GM12878 (cell line): ENCODE measurements at regions not wholly inside any gene's neighbourhood (a gene's known extent, or its start where the extent isn't known, plus 50 kb on each side); places are given as distances from the start of the nearest gene placed in this dataset.

Experiments
- ATAC-seq: fragments of 200-7000 bp; cut with Tn5 transposase; 3 replicates; pipeline ENCODE4 v1.9.1; 2020; ENCODE audit warnings: mild to moderate bottlenecking, moderate library complexity
- BruUV-seq: library from RNA; stranded (reverse); fragments of 400-500 nt; replicated peaks from 2 replicates; lab custom pipeline; 2021; lab: Mats Ljungman, UMichigan
- CTCF ChIA-PET: fragments of 300-600 bp; sonication (Branson Sonifier 250); formaldehyde crosslinking; extraction: SDS; loops from one replicate; lab custom pipeline; 2021; ENCODE audit warnings: inconsistent platforms; lab: Yijun Ruan, JAX
- POLR2A ChIA-PET: fragments of 350-600 bp; formaldehyde crosslinking; extraction: SDS; loops from one replicate; lab custom pipeline; 2021; ENCODE audit warnings: inconsistent platforms; lab: Charles Lee
- RAD21 ChIA-PET: fragments of 300-600 bp; sonication (Branson Sonifier 250); formaldehyde crosslinking; loops from one replicate; lab custom pipeline; 2023; ENCODE audit warnings: antibody characterized with exemption; ENCODE audit not compliant: unreplicated experiment; lab: Charles Lee
- SMC1A ChIA-PET: fragments of 300-600 bp; sonication (Branson Sonifier 250); formaldehyde crosslinking; loops from one replicate; lab custom pipeline; 2023; ENCODE audit not compliant: unreplicated experiment, uncharacterized antibody; lab: Charles Lee
- DNase-seq: peaks from one replicate; pipeline ENCODE4 v3.0.0-alpha.2; 2011; ENCODE audit warnings: low read depth, low spot score
- FAIRE-seq: peaks from 3 replicates; lab custom pipeline; 2011; peaks lifted over from hg19 to GRCh38; lab: Jason Lieb, UNC
- H2AFZ ChIP-seq: 2 replicates; pipeline ENCODE4 v1.6.0; 2011; ENCODE audit warnings: low read depth, low read length, control low read depth; ENCODE audit not compliant: control insufficient read depth
- H3K27ac ChIP-seq: 2 replicates; pipeline ENCODE4 v1.5.1; 2011; ENCODE audit warnings: control low read depth; ENCODE audit not compliant: control insufficient read depth, insufficient read depth
- H3K27me3 ChIP-seq, 2 experiments: replicated peaks in 1 of 2; 2 replicates each; pipeline versions ENCODE4 v1.6.0 to v1.6.1; 2011; ENCODE audit warnings: low read length in 1 of 2; ENCODE audit not compliant: control insufficient read depth in 2 of 2, insufficient read depth in 2 of 2
- H3K36me3 ChIP-seq, 2 experiments: 2 replicates each; pipeline ENCODE4 v1.5.1; 2011; ENCODE audit warnings: low read length in 1 of 2; ENCODE audit not compliant: control insufficient read depth in 2 of 2, insufficient read depth in 2 of 2
- H3K4me1 ChIP-seq: 2 replicates; pipeline ENCODE4 v1.6.1; 2011; ENCODE audit warnings: mild to moderate bottlenecking, low read length, moderate library complexity, mixed read lengths; ENCODE audit not compliant: control insufficient read depth, insufficient read depth
- H3K4me2 ChIP-seq: 2 replicates; pipeline ENCODE4 v1.6.0; 2011; ENCODE audit warnings: control low read depth; ENCODE audit not compliant: control insufficient read depth, insufficient read depth
- H3K4me3 ChIP-seq: fragments of 200-600 bp; sonication (generic); 2 replicates; pipeline ENCODE4 v1.5.1; 2016
- H3K79me2 ChIP-seq: 2 replicates; pipeline ENCODE4 v1.6.0; 2011; ENCODE audit warnings: low read length; ENCODE audit not compliant: control insufficient read depth, insufficient read depth
- H3K9ac ChIP-seq: 2 replicates; pipeline ENCODE4 v1.8.0; 2011; ENCODE audit warnings: low read length, control low read depth, mixed read lengths; ENCODE audit not compliant: control insufficient read depth, insufficient read depth
- H3K9me3 ChIP-seq: replicated peaks from 3 replicates; pipeline ENCODE4 v1.5.1; 2011; ENCODE audit warnings: mild to moderate bottlenecking, low read length; ENCODE audit not compliant: control insufficient read depth, insufficient read depth
- H4K20me1 ChIP-seq: 2 replicates; pipeline ENCODE4 v1.6.0; 2011; ENCODE audit not compliant: control insufficient read depth, insufficient read depth
- CEBPZ ChIP-seq: fragments of 150-350 bp; IDR thresholded peaks from 2 replicates; pipeline ENCODE4 v1.6.1; 2016; ENCODE audit warnings: low read depth, low read length
- ETV6 ChIP-seq, 2 experiments: fragments of 450-650 bp in 1 of 2; IDR thresholded peaks in 1 of 2; conservative IDR thresholded peaks in 1 of 2; 2 replicates each; pipeline ENCODE4 v1.6.1; 2014; ENCODE audit warnings: antibody characterized with exemption in 1 of 2, borderline replicate concordance in 1 of 2, low read depth in 1 of 2, mild to moderate bottlenecking in 1 of 2, moderate library complexity in 1 of 2
- EZH2 ChIP-seq: IDR thresholded peaks from 2 replicates; pipeline ENCODE4 v1.6.1; 2012; ENCODE audit warnings: low read depth, mild to moderate bottlenecking, control low read depth, inconsistent platforms, low read length, borderline replicate concordance; ENCODE audit not compliant: control insufficient read depth
- HDAC2 ChIP-seq: fragments of 200-600 bp; sonication (generic); IDR thresholded peaks from 2 replicates; pipeline ENCODE4 v1.6.1; 2017
- HDGF ChIP-seq: fragments of 450-650 bp; IDR thresholded peaks from 2 replicates; pipeline ENCODE4 v1.6.1; 2016; ENCODE audit warnings: antibody characterized with exemption
- MTA3 ChIP-seq: IDR thresholded peaks from 2 replicates; pipeline ENCODE4 v1.6.1; 2012; ENCODE audit warnings: low read length, inconsistent platforms, borderline replicate concordance
- MYC ChIP-seq: IDR thresholded peaks from 2 replicates; pipeline ENCODE4 v1.6.1; 2011; ENCODE audit warnings: mild to moderate bottlenecking, low read length, moderate library complexity, inconsistent platforms; ENCODE audit not compliant: insufficient read depth, insufficient replicate concordance, insufficient read length, severe bottlenecking
- NBN ChIP-seq: fragments of 450-650 bp; IDR thresholded peaks from 2 replicates; pipeline ENCODE4 v1.6.1; 2016
- NR2F1 ChIP-seq: fragments of 450-650 bp; conservative IDR thresholded peaks from 2 replicates; pipeline ENCODE4 v1.6.1; 2017; ENCODE audit warnings: mild to moderate bottlenecking
- SIX5 ChIP-seq: IDR thresholded peaks from 2 replicates; pipeline ENCODE4 v1.6.1; 2011; ENCODE audit warnings: mild to moderate bottlenecking, low read depth, low read length, moderate library complexity; ENCODE audit not compliant: severe bottlenecking
- SMAD1 ChIP-seq: fragments of 450-650 bp; IDR thresholded peaks from 2 replicates; pipeline ENCODE4 v1.6.1; 2018; ENCODE audit warnings: mild to moderate bottlenecking, low read depth; ENCODE audit not compliant: partially characterized antibody
- SRF ChIP-seq, 2 experiments: IDR thresholded peaks; 2 replicates each; pipeline ENCODE4 v1.6.1; 2011; ENCODE audit warnings: low read depth in 2 of 2, low read length in 2 of 2, mild to moderate bottlenecking in 1 of 2, moderate library complexity in 1 of 2
- TCF7 ChIP-seq: IDR thresholded peaks from 2 replicates; pipeline ENCODE4 v1.6.1; 2014; ENCODE audit warnings: antibody characterized with exemption, borderline replicate concordance
- WGBS: methylation state at CpG from one replicate; pipeline ENCODE4 v1.1.6; 2016; ENCODE audit warnings: low lambda C conversion rate; ENCODE audit not compliant: insufficient replicate concordance, insufficient coverage; ENCODE audit errors: missing lambda C conversion rate; 5-methylcytosine and 5-hydroxymethylcytosine counted together
- in situ Hi-C: fragments of 300-500 bp; cut with MboI; formaldehyde crosslinking; loops from 9 replicates; pipeline ENCODE4 v1.14.3; 2018; ENCODE audit warnings: mixed read lengths
- intact Hi-C: fragments of 100-400 bp; cut with micrococcal nuclease; formaldehyde crosslinking; loops from one replicate; pipeline ENCODE4 v1.14.2; 2022; ENCODE audit not compliant: unreplicated experiment

GRCh38 chr1:79105500-79105899, 99.0 kb upstream of the ADGRL4 start:
- no peaks in the 10 kb centered on the region for H3K27me3 ChIP-seq
- H3K4me2 ChIP-seq, result no peak overlapping the region
- no peaks in the 10 kb centered on the region for H3K36me3 ChIP-seq
- ChIA-PET SMC1A (interaction anchor here (1.0 kb wide), 1 partner anchor 19 kb away, joined by 3 read pairs; no protein-coding TSS in a partner anchor), CTCF (no interaction called here), POLR2A (no interaction called here), RAD21 (interaction anchor here (1.3 kb wide), 1 partner anchor 16 kb away, joined by 3 read pairs; no protein-coding TSS in a partner anchor)
- in situ Hi-C loops (no loop called here), intact Hi-C loops (no loop called here)
- no peaks in the 10 kb centered on the region for H3K79me2 ChIP-seq
- TF ChIP-seq SIX5 (no peak), SRF (IDR thresholded peaks at IDR 0.05; ENCODE audit: low read depth in 2 of 2, low read length in 2 of 2) (no peak), MYC (no peak), MTA3 (no peak), EZH2 (no peak), NBN (no peak), HDGF (no peak), NR2F1 (no peak), SMAD1 (no peak), HDAC2 (no peak), CEBPZ (no peak), ETV6 (conservative IDR thresholded peaks at IDR 0.05 in 1 of 2, IDR thresholded peaks at IDR 0.05 in 1 of 2; ENCODE audit: borderline replicate concordance in 1 of 2, low read depth in 1 of 2) (no peak), TCF7 (no peak)
- no TSS peak for BruUV-seq
- H3K4me1 ChIP-seq, result no peaks in the 10 kb centered on the region
- H3K4me3 ChIP-seq, result no peak overlapping the region
- no peak overlapping the region for H3K9ac ChIP-seq
- H2AFZ ChIP-seq, result no peak overlapping the region
- DNase-seq (no peak), FAIRE-seq (no peak), ATAC-seq (no peak)
- H3K27ac ChIP-seq, result no peak overlapping the region
- WGBS, result 19% methylated on average over 2 of the region's 2 CpGs
- no peaks in the 10 kb centered on the region for H4K20me1 ChIP-seq
- no peaks in the 10 kb centered on the region for H3K9me3 ChIP-seq
